ENCODE measurements at regions not wholly inside any gene's neighbourhood (a gene's known extent, or its start where the extent isn't known, plus 50 kb on each side); places are given as distances from the start of the nearest gene placed in this dataset. TPM values are rescaled to one million over a fixed set of nuclear protein-coding genes. Genes with fewer than 3 reads are reported as not detected.

DNA sequence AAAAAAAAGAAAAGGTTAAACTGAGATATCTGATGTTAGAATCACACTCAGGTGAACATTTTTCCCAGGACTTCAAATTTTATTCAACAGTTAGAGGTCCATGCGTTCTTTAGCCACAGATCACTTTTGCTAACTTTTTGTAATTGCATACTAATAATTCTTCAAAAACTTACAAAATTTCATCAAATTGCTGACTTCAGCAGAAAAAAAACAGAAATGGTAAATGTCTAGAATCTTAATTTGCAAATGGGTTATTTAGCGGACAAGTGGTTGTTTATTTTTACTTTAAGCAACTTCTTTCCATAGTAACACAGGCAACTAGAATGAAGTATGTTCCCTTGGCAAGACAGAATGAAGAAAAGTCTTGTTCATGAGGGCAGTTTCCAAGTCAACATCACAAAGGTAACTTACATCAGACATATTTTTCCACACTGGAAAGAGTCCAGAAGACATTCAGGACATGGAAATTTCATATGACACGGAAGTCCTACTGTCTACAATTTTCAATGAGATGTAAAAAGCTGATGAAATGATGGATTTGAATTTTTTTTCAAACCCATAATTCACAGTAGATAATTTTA lies 62.5 kb upstream of the SOX5 start:
- Histone ChIP-seq H3K4me1 (ENCODE audit: control insufficient read depth in 2 of 3, insufficient read depth in 2 of 3, low read depth in 1 of 3, low read length in 3 of 3) (no peaks in the 10 kb centered on the region), H3K27ac (ENCODE audit: low read depth in 2 of 2, low read length in 2 of 2) (no peak overlapping the region), H3K9me3 (ENCODE audit: control insufficient read depth in 2 of 3, insufficient read depth in 1 of 3, low read length in 3 of 3) (no peaks in the 10 kb centered on the region), H3K36me3 (ENCODE audit: control insufficient read depth in 2 of 3, insufficient read depth in 3 of 3, low read length in 3 of 3) (no peaks in the 10 kb centered on the region), H3K9ac (ENCODE audit: low read length in 3 of 3) (no peak overlapping the region), H3K4me3 (ENCODE audit: low read length in 3 of 3) (no peak overlapping the region), H3K27me3 (ENCODE audit: control insufficient read depth, insufficient read depth, low read length) (no peaks in the 10 kb centered on the region)
- intact Hi-C loops (cut with DNase I) = no loop called here
- DNase-seq (no peak), FAIRE-seq (no peak)
- TF ChIP-seq, protein P1, sequence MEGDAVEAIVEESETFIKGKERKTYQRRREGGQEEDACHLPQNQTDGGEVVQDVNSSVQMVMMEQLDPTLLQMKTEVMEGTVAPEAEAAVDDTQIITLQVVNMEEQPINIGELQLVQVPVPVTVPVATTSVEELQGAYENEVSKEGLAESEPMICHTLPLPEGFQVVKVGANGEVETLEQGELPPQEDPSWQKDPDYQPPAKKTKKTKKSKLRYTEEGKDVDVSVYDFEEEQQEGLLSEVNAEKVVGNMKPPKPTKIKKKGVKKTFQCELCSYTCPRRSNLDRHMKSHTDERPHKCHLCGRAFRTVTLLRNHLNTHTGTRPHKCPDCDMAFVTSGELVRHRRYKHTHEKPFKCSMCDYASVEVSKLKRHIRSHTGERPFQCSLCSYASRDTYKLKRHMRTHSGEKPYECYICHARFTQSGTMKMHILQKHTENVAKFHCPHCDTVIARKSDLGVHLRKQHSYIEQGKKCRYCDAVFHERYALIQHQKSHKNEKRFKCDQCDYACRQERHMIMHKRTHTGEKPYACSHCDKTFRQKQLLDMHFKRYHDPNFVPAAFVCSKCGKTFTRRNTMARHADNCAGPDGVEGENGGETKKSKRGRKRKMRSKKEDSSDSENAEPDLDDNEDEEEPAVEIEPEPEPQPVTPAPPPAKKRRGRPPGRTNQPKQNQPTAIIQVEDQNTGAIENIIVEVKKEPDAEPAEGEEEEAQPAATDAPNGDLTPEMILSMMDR (IDR thresholded peaks at IDR 0.05; ENCODE audit: borderline replicate concordance, extremely low read depth, insufficient read depth) = no peak

DNA sequence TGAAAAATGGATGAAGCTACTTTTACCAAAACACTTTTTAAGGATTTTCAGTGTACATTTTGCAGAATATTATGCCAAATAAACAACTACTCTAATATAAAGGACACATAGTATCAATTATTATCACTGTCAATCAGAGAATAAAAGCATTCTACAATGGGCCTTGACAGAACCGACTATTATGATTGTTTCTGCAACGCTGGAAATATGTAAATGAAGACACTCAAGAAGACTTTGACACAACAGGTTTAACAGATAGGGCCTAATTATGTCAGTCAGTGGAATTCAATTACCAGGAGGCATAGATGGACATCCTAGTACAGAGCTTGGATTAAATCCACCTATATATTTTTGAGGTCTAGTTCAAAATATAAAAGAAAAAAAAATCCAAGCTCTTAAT lies 58.7 kb upstream of the SOX5 start:
- Histone ChIP-seq H3K9ac (ENCODE audit: low read length in 3 of 3) (no peak overlapping the region), H3K4me3 (ENCODE audit: low read length in 3 of 3) (no peak overlapping the region), H3K36me3 (ENCODE audit: control insufficient read depth in 2 of 3, insufficient read depth in 3 of 3, low read length in 3 of 3) (no peaks in the 10 kb centered on the region), H3K9me3 (ENCODE audit: control insufficient read depth in 2 of 3, insufficient read depth in 1 of 3, low read length in 3 of 3) (no peaks in the 10 kb centered on the region), H3K27ac (ENCODE audit: low read depth in 2 of 2, low read length in 2 of 2) (no peak overlapping the region), H3K27me3 (ENCODE audit: control insufficient read depth, insufficient read depth, low read length) (no peaks in the 10 kb centered on the region), H3K4me1 (ENCODE audit: control insufficient read depth in 2 of 3, insufficient read depth in 2 of 3, low read depth in 1 of 3, low read length in 3 of 3) (no peaks in the 10 kb centered on the region)
- intact Hi-C loops (cut with DNase I) = no loop called here
- TF ChIP-seq, protein P1 (IDR thresholded peaks at IDR 0.05; ENCODE audit: borderline replicate concordance, extremely low read depth, insufficient read depth) = no peak
- DNase-seq = no peak
- FAIRE-seq = no peak

Small RNA genes in the stretch of these regions (microRNA-seq; reads per million reads assigned to microRNA genes)
- gene MIR920 = not detected

Data from kidney (tissue), 13 donors.